Lung microvascular endothelial cell (primary cell): ENCODE measurements at regions not wholly inside any gene's neighbourhood (a gene's known extent, or its start where the extent isn't known, plus 50 kb on each side); places are given as distances from the start of the nearest gene placed in this dataset.

ENCODE experiments used
- DNase-seq, 2 donors: peaks; one replicate each; pipeline versions ENCODE4 v3.0.0 to v3.0.0-alpha.2; 2010; ENCODE audit warnings: low read depth in 2 of 2

- DNase-seq: no peak
Measured at GRCh38 chr14:98156411-98156810, 1115.6 kb downstream of the BCL11B start.

GRCh38 chr14:98160901-98161300, 1111.1 kb downstream of the BCL11B start:
- no peak for DNase-seq

GRCh38 chr14:98161356-98161755, 1110.6 kb downstream of the BCL11B start:
- DNase-seq: no peak

GRCh38 chr14:98162856-98163805, 1108.9 kb downstream of the BCL11B start:
- no peak for DNase-seq

GRCh38 chr14:98163873-98164272, 1108.1 kb downstream of the BCL11B start:
- no peak for DNase-seq

- DNase-seq: no peak
Measured at GRCh38 chr14:98165976-98166375, 1106.0 kb downstream of the BCL11B start.

GRCh38 chr14:98167275-98167674, 1104.7 kb downstream of the BCL11B start:
- no peak for DNase-seq

- DNase-seq: no peak
Measured at GRCh38 chr14:98167705-98168104, 1104.3 kb downstream of the BCL11B start.

- DNase-seq: no peak
Measured at GRCh38 chr14:98168211-98168985, 1103.6 kb downstream of the BCL11B start.

GRCh38 chr14:98169170-98169587, 1102.8 kb downstream of the BCL11B start:
- DNase-seq: no peak

GRCh38 chr14:98170575-98170974, 1101.4 kb downstream of the BCL11B start:
- DNase-seq: no peak

- no peak for DNase-seq
Measured at GRCh38 chr14:98171654-98172053, 1100.3 kb downstream of the BCL11B start.

GRCh38 chr14:98172243-98172778, 1099.7 kb downstream of the BCL11B start:
- DNase-seq: no peak

- DNase-seq: no peak
Measured at GRCh38 chr14:98173305-98173704, 1098.7 kb downstream of the BCL11B start.

- DNase-seq: no peak
Measured at GRCh38 chr14:98174041-98174440, 1098.0 kb downstream of the BCL11B start.

- DNase-seq: no peak
Measured at GRCh38 chr14:98175436-98175835, 1096.6 kb downstream of the BCL11B start.

GRCh38 chr14:98175881-98176280, 1096.1 kb downstream of the BCL11B start:
- DNase-seq: no peak

- no peak for DNase-seq
Measured at GRCh38 chr14:98176892-98177291, 1095.1 kb downstream of the BCL11B start.

GRCh38 chr14:98177551-98177950, 1094.4 kb downstream of the BCL11B start:
- no peak for DNase-seq

- DNase-seq: no peak
Measured at GRCh38 chr14:98181241-98181640, 1090.8 kb downstream of the BCL11B start.

GRCh38 chr14:98181768-98182167, 1090.2 kb downstream of the BCL11B start:
- no peak for DNase-seq

- no peak for DNase-seq
Measured at GRCh38 chr14:98182393-98183055, 1089.5 kb downstream of the BCL11B start.
